WTC11 (cell line): ENCODE measurements at regions not wholly inside any gene's neighbourhood (a gene's known extent, or its start where the extent isn't known, plus 50 kb on each side); places are given as distances from the start of the nearest gene placed in this dataset.
A peak's percentile ranks its signal among the peaks of the same experiment; 100 is the strongest.

Source experiments
- ATAC-seq: fragments of 200-7000 bp; cut with Tn5 transposase; 2 replicates; pipeline ENCODE4 v1.10.0; 2021; ENCODE audit warnings: mild to moderate bottlenecking, moderate library complexity
- CTCF ChIA-PET: fragments of 300-600 bp; sonication (Branson Sonifier 250); formaldehyde crosslinking; loops from one replicate; lab custom pipeline; 2021; ENCODE audit warnings: antibody characterized with exemption; lab: Charles Lee
- POLR2A ChIA-PET: fragments of 350-600 bp; sonication (Branson Sonifier 250); formaldehyde crosslinking; loops from one replicate; lab custom pipeline; 2021; ENCODE audit warnings: antibody characterized with exemption; lab: Charles Lee
- DNase-seq: peaks from one replicate; pipeline ENCODE4 v3.0.0; 2021; ENCODE audit warnings: low spot score
- H3K27ac Mint-ChIP-seq: 2 replicates; pipeline ENCODE4 v1.8.0; 2021; ENCODE audit warnings: mixed read lengths
- H3K27me3 Mint-ChIP-seq: 2 replicates; pipeline ENCODE4 v1.8.0; 2021; ENCODE audit warnings: low read depth, mild to moderate bottlenecking, moderate library complexity, mixed read lengths
- H3K36me3 Mint-ChIP-seq: 2 replicates; pipeline ENCODE4 v1.8.0; 2021; ENCODE audit warnings: mixed read lengths
- H3K4me1 Mint-ChIP-seq: 2 replicates; pipeline ENCODE4 v1.8.0; 2022; ENCODE audit warnings: mixed read lengths
- H3K4me3 Mint-ChIP-seq: 2 replicates; pipeline ENCODE4 v1.8.0; 2021; ENCODE audit warnings: mild to moderate bottlenecking, moderate library complexity, mixed read lengths
- H3K9me3 Mint-ChIP-seq: 2 replicates; pipeline ENCODE4 v1.8.0; 2021; ENCODE audit warnings: mixed read lengths
- CBFB ChIP-seq: sonication (generic); formaldehyde crosslinking; IDR thresholded peaks from 2 replicates; pipeline ENCODE4 v1.8.1; 2022; ENCODE audit warnings: mild to moderate bottlenecking, low read depth, missing genetic modification reagents
- FOXJ3 ChIP-seq: sonication (generic); formaldehyde crosslinking; IDR thresholded peaks from 2 replicates; pipeline ENCODE4 v1.9.0; 2021; ENCODE audit warnings: missing genetic modification reagents, mild to moderate bottlenecking, borderline replicate concordance
- GABPB1 ChIP-seq: sonication (generic); formaldehyde crosslinking; IDR thresholded peaks from 2 replicates; pipeline ENCODE4 v1.8.1; 2023; ENCODE audit warnings: mild to moderate bottlenecking, missing genetic modification reagents
- GRHL2 ChIP-seq: fragments of 250-450 bp; sonication (Bioruptor Pico); IDR thresholded peaks from 2 replicates; pipeline ENCODE4 v1.8.0; 2022; ENCODE audit warnings: mild to moderate bottlenecking, moderate library complexity; ENCODE audit not compliant: insufficient replicate concordance, severe bottlenecking
- NFATC4 ChIP-seq: fragments of 250-450 bp; sonication (Bioruptor Pico); IDR thresholded peaks from 2 replicates; pipeline ENCODE4 v1.9.0; 2021; ENCODE audit warnings: mild to moderate bottlenecking
- RORB ChIP-seq: fragments of 250-450 bp; sonication (Bioruptor Pico); IDR thresholded peaks from 2 replicates; pipeline ENCODE4 v1.9.0; 2021; ENCODE audit warnings: mild to moderate bottlenecking
- TF ChIP-seq, protein P1 (sequence below): sonication (generic); formaldehyde crosslinking; conservative IDR thresholded peaks from 2 replicates; pipeline ENCODE4 v1.8.1; 2023; ENCODE audit warnings: mild to moderate bottlenecking, low read depth, missing genetic modification reagents, moderate library complexity
- TF ChIP-seq, protein P2 (sequence below): sonication (generic); formaldehyde crosslinking; IDR thresholded peaks from 2 replicates; pipeline ENCODE4 v1.8.1; 2022; ENCODE audit warnings: mild to moderate bottlenecking, moderate library complexity, missing genetic modification reagents
- TF ChIP-seq, protein P3 (sequence below): fragments of 250-450 bp; sonication (Bioruptor Pico); conservative IDR thresholded peaks from 2 replicates; pipeline ENCODE4 v1.9.0; 2021; ENCODE audit warnings: mild to moderate bottlenecking
- TF ChIP-seq, protein P4 (sequence below): fragments of 200-600 bp; IDR thresholded peaks from 2 replicates; pipeline ENCODE4 v1.8.0; 2022; ENCODE audit warnings: antibody characterized with exemption
- TF ChIP-seq, protein P5 (sequence below): sonication (generic); formaldehyde crosslinking; IDR thresholded peaks from 2 replicates; pipeline ENCODE4 v1.8.1; 2023; ENCODE audit warnings: mild to moderate bottlenecking, missing genetic modification reagents, moderate library complexity
- TF ChIP-seq, protein P6 (sequence below): sonication (generic); formaldehyde crosslinking; IDR thresholded peaks from 2 replicates; pipeline ENCODE4 v1.8.1; 2022; ENCODE audit warnings: missing genetic modification reagents, borderline replicate concordance
- TF ChIP-seq, protein P7 (sequence below): fragments of 250-450 bp; sonication (Bioruptor Pico); IDR thresholded peaks from 2 replicates; pipeline ENCODE4 v1.9.0; 2021; ENCODE audit warnings: mild to moderate bottlenecking

DNA sequence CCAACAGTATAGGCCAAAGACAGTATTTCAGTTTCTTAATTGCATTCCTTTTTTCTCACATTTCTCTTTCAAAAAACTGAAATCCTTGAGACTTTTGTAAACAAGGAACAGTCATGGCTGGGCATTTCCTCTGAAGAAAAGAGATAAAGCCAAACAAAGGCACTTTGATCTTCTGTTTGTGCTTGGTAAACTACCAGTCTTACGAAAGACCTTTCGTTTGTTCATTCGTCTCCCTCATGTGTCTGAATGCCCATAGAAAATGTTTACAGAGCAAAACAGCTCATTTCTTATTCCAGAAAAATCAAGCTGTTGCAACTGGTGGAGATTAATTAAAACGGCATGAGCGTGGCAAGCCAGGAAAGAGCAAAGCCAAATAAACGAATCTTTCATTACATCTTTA is 178.0 kb downstream of the GASK1B start:
- Mint-ChIP-seq H3K27me3 (no peaks in the 10 kb centered on the region), H3K4me3 (no peak overlapping the region), H3K27ac (no peak overlapping the region), H3K36me3 (no peaks in the 10 kb centered on the region), H3K9me3 (no peaks in the 10 kb centered on the region), H3K4me1 (no peaks in the 10 kb centered on the region)
- ChIA-PET POLR2A (no interaction called here), CTCF (no interaction called here)
- ATAC-seq (no peak), DNase-seq (no peak)
- TF ChIP-seq GABPB1 (CRISPR knock-in tag) (peak; percentile 78), CBFB (CRISPR knock-in tag) (no peak), RORB (CRISPR knock-in tag) (0 out of 2 replicates have a peak, but pooled peaks have one; percentile 42)

DNA sequence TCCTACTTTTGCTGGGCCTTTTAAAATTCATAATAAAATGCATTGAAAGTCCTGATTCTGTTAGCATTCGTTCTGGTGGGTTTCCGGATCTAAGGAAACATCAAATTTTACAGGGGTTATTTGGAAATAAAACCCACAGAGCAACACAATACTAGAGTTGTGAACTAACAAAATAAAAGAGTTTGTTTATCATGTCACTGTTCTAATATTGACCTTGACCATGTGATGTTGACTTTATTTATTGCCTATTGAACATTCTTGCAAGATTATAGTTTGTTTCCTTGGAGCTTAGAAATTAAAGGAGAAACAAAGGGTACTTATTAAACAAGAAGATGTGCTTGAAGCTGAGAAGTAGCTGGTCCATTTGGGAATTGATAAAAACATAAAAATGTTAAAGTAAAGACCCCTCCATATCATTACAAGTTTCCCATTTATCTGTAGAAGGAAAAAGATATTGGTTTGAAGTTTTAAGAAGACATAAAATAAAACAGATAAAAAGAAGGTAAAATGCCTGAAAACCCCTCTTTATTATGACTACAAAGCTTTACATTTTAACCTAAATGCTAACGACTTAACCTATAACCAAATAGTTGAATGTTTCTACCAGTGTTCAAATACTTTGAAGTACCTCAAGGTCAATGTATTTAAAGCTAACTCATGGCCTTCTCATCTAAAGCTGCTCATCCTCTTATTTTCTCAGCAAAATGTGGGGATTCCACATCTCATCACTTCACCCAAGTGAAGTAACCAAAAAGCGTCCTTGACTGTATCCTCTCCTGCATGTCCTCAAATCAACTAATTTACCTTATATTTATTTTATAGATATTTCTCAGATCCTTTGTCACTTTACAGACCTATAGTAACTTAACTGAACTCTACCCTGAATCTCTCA is 179.6 kb downstream of the GASK1B start:
- CTCF ChIA-PET = interaction anchor here (0.9 to 1.0 kb wide), 2 partner anchors 178 to 179 kb away, joined by 3 read pairs; no protein-coding TSS in a partner anchor
- TF ChIP-seq, protein P1, sequence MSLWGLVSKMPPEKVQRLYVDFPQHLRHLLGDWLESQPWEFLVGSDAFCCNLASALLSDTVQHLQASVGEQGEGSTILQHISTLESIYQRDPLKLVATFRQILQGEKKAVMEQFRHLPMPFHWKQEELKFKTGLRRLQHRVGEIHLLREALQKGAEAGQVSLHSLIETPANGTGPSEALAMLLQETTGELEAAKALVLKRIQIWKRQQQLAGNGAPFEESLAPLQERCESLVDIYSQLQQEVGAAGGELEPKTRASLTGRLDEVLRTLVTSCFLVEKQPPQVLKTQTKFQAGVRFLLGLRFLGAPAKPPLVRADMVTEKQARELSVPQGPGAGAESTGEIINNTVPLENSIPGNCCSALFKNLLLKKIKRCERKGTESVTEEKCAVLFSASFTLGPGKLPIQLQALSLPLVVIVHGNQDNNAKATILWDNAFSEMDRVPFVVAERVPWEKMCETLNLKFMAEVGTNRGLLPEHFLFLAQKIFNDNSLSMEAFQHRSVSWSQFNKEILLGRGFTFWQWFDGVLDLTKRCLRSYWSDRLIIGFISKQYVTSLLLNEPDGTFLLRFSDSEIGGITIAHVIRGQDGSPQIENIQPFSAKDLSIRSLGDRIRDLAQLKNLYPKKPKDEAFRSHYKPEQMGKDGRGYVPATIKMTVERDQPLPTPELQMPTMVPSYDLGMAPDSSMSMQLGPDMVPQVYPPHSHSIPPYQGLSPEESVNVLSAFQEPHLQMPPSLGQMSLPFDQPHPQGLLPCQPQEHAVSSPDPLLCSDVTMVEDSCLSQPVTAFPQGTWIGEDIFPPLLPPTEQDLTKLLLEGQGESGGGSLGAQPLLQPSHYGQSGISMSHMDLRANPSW (CRISPR knock-in tag) = no peak
- no peak for TF ChIP-seq CBFB (CRISPR knock-in tag)
- TF ChIP-seq, protein P2, sequence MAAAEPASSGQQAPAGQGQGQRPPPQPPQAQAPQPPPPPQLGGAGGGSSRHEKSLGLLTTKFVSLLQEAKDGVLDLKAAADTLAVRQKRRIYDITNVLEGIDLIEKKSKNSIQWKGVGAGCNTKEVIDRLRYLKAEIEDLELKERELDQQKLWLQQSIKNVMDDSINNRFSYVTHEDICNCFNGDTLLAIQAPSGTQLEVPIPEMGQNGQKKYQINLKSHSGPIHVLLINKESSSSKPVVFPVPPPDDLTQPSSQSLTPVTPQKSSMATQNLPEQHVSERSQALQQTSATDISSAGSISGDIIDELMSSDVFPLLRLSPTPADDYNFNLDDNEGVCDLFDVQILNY = no peak
- TF ChIP-seq, protein P3, sequence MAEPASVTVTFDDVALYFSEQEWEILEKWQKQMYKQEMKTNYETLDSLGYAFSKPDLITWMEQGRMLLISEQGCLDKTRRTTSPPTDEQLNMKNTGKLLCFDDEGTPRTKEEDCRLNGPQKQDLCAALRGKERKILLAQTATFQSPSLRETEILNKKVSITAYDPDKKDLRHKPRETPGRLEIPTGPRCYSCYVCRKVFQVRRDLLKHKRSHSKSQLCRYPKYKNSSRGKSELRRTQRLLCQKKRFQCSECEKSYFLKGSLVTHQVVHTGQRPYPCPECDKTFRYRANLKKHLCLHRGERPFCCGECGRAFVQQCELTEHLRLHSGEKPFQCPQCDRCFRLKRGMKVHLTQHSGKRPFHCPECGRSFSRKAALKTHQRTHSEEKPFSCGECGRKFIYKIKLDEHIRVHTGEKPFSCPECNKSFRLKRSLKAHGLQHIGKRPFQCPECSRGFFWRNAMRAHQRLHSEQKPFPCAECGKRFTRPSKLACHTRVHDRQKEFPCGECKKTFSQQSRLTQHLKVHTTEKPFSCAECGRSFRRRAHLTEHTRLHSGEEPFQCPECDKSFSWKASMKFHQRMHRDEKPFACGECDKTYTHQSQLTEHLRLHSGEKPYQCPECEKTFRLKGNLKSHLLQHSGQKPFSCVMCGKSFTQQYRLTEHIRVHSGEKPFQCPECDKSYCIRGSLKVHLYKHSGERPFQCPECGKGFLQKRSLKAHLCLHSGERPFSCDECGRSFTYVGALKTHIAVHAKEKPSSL (CRISPR knock-in tag) = no peak
- no peak for TF ChIP-seq GRHL2 (CRISPR knock-in tag)
- no peak for TF ChIP-seq NFATC4 (CRISPR knock-in tag)
- TF ChIP-seq, protein P4, sequence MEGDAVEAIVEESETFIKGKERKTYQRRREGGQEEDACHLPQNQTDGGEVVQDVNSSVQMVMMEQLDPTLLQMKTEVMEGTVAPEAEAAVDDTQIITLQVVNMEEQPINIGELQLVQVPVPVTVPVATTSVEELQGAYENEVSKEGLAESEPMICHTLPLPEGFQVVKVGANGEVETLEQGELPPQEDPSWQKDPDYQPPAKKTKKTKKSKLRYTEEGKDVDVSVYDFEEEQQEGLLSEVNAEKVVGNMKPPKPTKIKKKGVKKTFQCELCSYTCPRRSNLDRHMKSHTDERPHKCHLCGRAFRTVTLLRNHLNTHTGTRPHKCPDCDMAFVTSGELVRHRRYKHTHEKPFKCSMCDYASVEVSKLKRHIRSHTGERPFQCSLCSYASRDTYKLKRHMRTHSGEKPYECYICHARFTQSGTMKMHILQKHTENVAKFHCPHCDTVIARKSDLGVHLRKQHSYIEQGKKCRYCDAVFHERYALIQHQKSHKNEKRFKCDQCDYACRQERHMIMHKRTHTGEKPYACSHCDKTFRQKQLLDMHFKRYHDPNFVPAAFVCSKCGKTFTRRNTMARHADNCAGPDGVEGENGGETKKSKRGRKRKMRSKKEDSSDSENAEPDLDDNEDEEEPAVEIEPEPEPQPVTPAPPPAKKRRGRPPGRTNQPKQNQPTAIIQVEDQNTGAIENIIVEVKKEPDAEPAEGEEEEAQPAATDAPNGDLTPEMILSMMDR = no peak
- no peak for TF ChIP-seq FOXJ3 (CRISPR knock-in tag)
- TF ChIP-seq, protein P5, sequence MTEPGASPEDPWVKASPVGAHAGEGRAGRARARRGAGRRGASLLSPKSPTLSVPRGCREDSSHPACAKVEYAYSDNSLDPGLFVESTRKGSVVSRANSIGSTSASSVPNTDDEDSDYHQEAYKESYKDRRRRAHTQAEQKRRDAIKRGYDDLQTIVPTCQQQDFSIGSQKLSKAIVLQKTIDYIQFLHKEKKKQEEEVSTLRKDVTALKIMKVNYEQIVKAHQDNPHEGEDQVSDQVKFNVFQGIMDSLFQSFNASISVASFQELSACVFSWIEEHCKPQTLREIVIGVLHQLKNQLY = no peak
- TF ChIP-seq, protein P6, sequence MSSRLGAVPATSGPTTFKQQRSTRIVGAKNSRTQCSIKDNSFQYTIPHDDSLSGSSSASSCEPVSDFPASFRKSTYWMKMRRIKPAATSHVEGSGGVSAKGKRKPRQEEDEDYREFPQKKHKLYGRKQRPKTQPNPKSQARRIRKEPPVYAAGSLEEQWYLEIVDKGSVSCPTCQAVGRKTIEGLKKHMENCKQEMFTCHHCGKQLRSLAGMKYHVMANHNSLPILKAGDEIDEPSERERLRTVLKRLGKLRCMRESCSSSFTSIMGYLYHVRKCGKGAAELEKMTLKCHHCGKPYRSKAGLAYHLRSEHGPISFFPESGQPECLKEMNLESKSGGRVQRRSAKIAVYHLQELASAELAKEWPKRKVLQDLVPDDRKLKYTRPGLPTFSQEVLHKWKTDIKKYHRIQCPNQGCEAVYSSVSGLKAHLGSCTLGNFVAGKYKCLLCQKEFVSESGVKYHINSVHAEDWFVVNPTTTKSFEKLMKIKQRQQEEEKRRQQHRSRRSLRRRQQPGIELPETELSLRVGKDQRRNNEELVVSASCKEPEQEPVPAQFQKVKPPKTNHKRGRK (CRISPR knock-in tag) = no peak
- TF ChIP-seq, protein P7, sequence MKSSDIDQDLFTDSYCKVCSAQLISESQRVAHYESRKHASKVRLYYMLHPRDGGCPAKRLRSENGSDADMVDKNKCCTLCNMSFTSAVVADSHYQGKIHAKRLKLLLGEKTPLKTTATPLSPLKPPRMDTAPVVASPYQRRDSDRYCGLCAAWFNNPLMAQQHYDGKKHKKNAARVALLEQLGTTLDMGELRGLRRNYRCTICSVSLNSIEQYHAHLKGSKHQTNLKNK (CRISPR knock-in tag) = no peak
- H3K4me3 Mint-ChIP-seq = no peak overlapping the region
- ATAC-seq (no peak), DNase-seq (no peak)
- no peak overlapping the region for H3K27ac Mint-ChIP-seq
- no peaks in the 10 kb centered on the region for H3K36me3 Mint-ChIP-seq
- POLR2A ChIA-PET = no interaction called here
- H3K9me3 Mint-ChIP-seq = no peaks in the 10 kb centered on the region
- no peaks in the 10 kb centered on the region for H3K27me3 Mint-ChIP-seq
- 0 out of 2 replicates have a peak, but pooled peaks cover 3% of the 10 kb centered on the region for H3K4me1 Mint-ChIP-seq
